ENCODE measurements at regions not wholly inside any gene's neighbourhood (a gene's known extent, or its start where the extent isn't known, plus 50 kb on each side); places are given as distances from the start of the nearest gene placed in this dataset.

DNA sequence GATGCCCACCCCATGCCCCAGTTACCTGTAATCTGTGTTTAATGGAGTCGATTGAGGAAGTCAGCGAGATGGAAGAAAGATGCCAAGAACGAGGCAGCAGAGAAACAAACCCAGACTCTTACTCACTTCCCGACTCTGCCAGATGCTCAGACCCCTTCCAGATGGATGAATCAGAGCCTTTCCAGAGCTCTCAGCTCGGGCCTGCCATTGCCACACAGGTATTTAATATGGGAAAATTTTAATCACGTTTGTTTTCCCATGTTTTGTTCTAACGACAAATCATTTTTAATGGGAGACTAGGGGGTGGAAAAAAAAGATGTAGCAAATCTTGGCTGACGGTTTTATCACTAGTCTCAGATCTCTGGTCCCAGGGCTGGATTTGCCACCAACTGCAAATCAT lies 72.5 kb upstream of the SRRM4 start:
- no peaks in the 10 kb centered on the region for H3K36me3 ChIP-seq (ENCODE audit: control insufficient read depth in 2 of 2, extremely low read depth in 1 of 2, insufficient read depth in 1 of 2, low read length in 1 of 2)
- CTCF ChIA-PET = no interaction called here
- ATAC-seq (replicated peaks in 1 of 4) (no peak), DNase-seq (no peak)
- Mint-ChIP-seq H3K27ac (no peak overlapping the region), H3K27me3 (peaks cover 0 to 2% of the 10 kb centered on the region in 2 donors), H3K4me3 (no peak overlapping the region), H3K4me1 (no peaks in the 10 kb centered on the region), H3K36me3 (no peaks in the 10 kb centered on the region), H3K9me3 (peaks cover 0 to 9% (median 5%) of the 10 kb centered on the region in 3 donors)
- no peaks in the 10 kb centered on the region for H3K4me1 ChIP-seq (ENCODE audit: control insufficient read depth in 1 of 2, extremely low read depth in 1 of 2, insufficient read depth in 2 of 2, low read length in 2 of 2)
- H3K4me3 ChIP-seq (ENCODE audit: control insufficient read depth in 1 of 2, extremely low read depth in 1 of 2, low read length in 1 of 2) = no peak overlapping the region
- H3K9me3 ChIP-seq = no peaks in the 10 kb centered on the region
- peaks cover 0 to 5% of the 10 kb centered on the region in 2 experiments for H3K27me3 ChIP-seq (replicated peaks in 1 of 2; ENCODE audit: control insufficient read depth in 2 of 2, extremely low read depth in 1 of 2, insufficient read depth in 2 of 2, low read length in 1 of 2)
- H3K27ac ChIP-seq (ENCODE audit: low read length) = no peak overlapping the region
- POLR2A ChIA-PET = no interaction called here
- 69% methylated on average over 3 of the region's 8 CpGs for WGBS (ENCODE audit: insufficient coverage)

DNA sequence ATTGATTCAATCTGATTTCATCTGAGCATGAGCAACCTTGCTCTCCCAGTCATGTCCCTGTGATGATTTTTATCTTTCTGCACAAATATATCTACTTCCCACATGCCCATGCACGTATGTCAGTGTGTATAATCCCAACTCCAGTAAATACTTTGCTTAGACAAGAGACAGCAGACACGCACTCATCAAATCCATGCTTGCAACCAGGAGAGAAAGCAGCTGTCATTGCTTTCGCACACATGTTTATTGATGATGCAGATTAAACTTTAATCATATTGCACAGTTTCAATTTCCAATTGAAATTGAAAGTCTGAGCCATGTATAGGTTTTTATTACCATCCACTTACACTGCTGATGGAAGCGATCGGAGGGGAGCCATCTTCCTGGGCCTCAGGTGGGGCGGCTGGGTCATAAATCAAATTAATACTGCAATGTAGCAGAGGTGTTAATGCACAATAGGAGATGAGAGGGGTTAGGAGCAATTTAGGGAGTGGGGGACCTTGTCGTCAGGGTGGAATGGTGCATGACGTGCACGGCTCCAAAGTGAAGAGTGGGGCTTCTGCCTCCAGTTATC lies 68.6 kb upstream of the SRRM4 start:
- H3K27ac Mint-ChIP-seq = no peak overlapping the region
- peaks cover 0 to 3% (median 2%) of the 10 kb centered on the region in 3 donors for H3K9me3 Mint-ChIP-seq
- ChIA-PET CTCF (no interaction called here), POLR2A (no interaction called here)
- Histone ChIP-seq H3K9me3 (no peaks in the 10 kb centered on the region), H3K4me3 (ENCODE audit: control insufficient read depth in 1 of 2, extremely low read depth in 1 of 2, low read length in 1 of 2) (no peak overlapping the region), H3K27ac (ENCODE audit: low read length) (no peak overlapping the region), H3K27me3 (replicated peaks in 1 of 2; ENCODE audit: control insufficient read depth in 2 of 2, extremely low read depth in 1 of 2, insufficient read depth in 2 of 2, low read length in 1 of 2) (no peaks in the 10 kb centered on the region), H3K4me1 (ENCODE audit: control insufficient read depth in 1 of 2, extremely low read depth in 1 of 2, insufficient read depth in 2 of 2, low read length in 2 of 2) (no peaks in the 10 kb centered on the region), H3K36me3 (ENCODE audit: control insufficient read depth in 2 of 2, extremely low read depth in 1 of 2, insufficient read depth in 1 of 2, low read length in 1 of 2) (no peaks in the 10 kb centered on the region)
- H3K4me3 Mint-ChIP-seq = no peak overlapping the region
- DNase-seq = no peak
- 94% methylated on average over 5 of the region's 9 CpGs for WGBS (ENCODE audit: insufficient coverage)
- no peaks in the 10 kb centered on the region for H3K4me1 Mint-ChIP-seq
- peaks cover 0 to 2% of the 10 kb centered on the region in 2 donors for H3K27me3 Mint-ChIP-seq
- ATAC-seq (replicated peaks in 1 of 4) = no peak
- H3K36me3 Mint-ChIP-seq = no peaks in the 10 kb centered on the region

DNA sequence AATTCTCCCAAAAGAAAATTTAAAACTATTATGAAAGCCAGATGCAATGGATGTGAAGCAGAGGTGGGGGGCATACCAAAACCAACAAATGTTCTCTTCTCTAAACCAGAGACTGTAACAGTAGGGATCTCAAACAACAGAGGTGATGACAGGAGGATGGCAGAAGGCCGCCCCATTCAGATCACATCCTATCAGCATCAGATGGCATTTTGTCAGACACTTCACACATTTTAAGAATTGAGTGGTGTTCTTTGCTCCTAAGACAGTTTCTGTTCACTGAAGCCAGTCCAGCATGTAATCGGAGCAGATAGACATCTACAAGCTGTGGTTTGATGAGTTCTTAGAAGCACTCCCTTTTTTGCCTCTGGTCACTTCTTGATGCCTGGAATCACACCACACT lies 59.6 kb upstream of the SRRM4 start:
- H3K9me3 Mint-ChIP-seq = peaks cover 0 to 5% (median 0%) of the 10 kb centered on the region in 3 donors
- H3K4me1 Mint-ChIP-seq = no peaks in the 10 kb centered on the region
- CTCF ChIA-PET = no interaction called here

DNA sequence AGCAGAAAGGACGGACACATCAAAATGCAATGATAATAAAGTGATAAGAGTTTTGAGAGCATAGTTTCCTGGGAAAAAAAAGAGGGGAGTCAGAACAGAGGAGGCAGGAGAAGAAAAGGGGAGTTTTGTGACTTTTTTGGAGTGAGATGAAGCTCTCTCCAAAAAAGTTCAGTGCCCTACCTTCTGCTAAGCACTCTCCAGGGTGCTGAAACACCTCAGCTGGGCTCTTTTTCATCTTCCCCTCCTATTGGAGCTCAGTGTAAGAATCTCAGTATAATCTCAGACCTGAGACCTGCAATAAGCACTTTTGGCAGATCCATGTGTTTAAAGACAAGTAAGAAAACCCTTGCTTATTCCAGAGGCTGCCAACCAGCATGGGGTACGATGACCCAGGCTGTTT lies 58.9 kb upstream of the SRRM4 start:
- Histone ChIP-seq H3K36me3 (ENCODE audit: control insufficient read depth in 2 of 2, extremely low read depth in 1 of 2, insufficient read depth in 1 of 2, low read length in 1 of 2) (no peaks in the 10 kb centered on the region), H3K4me3 (ENCODE audit: control insufficient read depth in 1 of 2, extremely low read depth in 1 of 2, low read length in 1 of 2) (no peak overlapping the region), H3K4me1 (ENCODE audit: control insufficient read depth in 1 of 2, extremely low read depth in 1 of 2, insufficient read depth in 2 of 2, low read length in 2 of 2) (no peaks in the 10 kb centered on the region), H3K9me3 (no peaks in the 10 kb centered on the region), H3K27ac (ENCODE audit: low read length) (no peak overlapping the region), H3K27me3 (replicated peaks in 1 of 2; ENCODE audit: control insufficient read depth in 2 of 2, extremely low read depth in 1 of 2, insufficient read depth in 2 of 2, low read length in 1 of 2) (no peaks in the 10 kb centered on the region)
- Mint-ChIP-seq H3K27ac (no peak overlapping the region), H3K4me1 (no peaks in the 10 kb centered on the region), H3K4me3 (no peak overlapping the region), H3K9me3 (peaks cover 0 to 5% (median 4%) of the 10 kb centered on the region in 3 donors), H3K27me3 (peaks cover 0 to 3% of the 10 kb centered on the region in 2 donors), H3K36me3 (no peaks in the 10 kb centered on the region)
- ChIA-PET CTCF (interaction anchor here in 1 of 2 donors (0.6 kb wide), 1 partner anchor 27 kb away, joined by 3 read pairs; no protein-coding TSS in a partner anchor), POLR2A (no interaction called here)
- WGBS (ENCODE audit: insufficient coverage) = no CpG with 5 or more reads among the region's 2 CpGs
- no peak for DNase-seq
- no peak for ATAC-seq (replicated peaks in 1 of 4)

More for the DNA sequence above, 59.6 kb upstream of the SRRM4 start:
- POLR2A ChIA-PET = no interaction called here
- no peak overlapping the region for H3K27ac Mint-ChIP-seq
- Histone ChIP-seq H3K4me3 (ENCODE audit: control insufficient read depth in 1 of 2, extremely low read depth in 1 of 2, low read length in 1 of 2) (no peak overlapping the region), H3K36me3 (ENCODE audit: control insufficient read depth in 2 of 2, extremely low read depth in 1 of 2, insufficient read depth in 1 of 2, low read length in 1 of 2) (no peaks in the 10 kb centered on the region), H3K27me3 (replicated peaks in 1 of 2; ENCODE audit: control insufficient read depth in 2 of 2, extremely low read depth in 1 of 2, insufficient read depth in 2 of 2, low read length in 1 of 2) (no peaks in the 10 kb centered on the region), H3K27ac (ENCODE audit: low read length) (no peak overlapping the region), H3K9me3 (no peaks in the 10 kb centered on the region), H3K4me1 (ENCODE audit: control insufficient read depth in 1 of 2, extremely low read depth in 1 of 2, insufficient read depth in 2 of 2, low read length in 2 of 2) (no peaks in the 10 kb centered on the region)
- no peak for DNase-seq
- no peaks in the 10 kb centered on the region for H3K36me3 Mint-ChIP-seq
- ATAC-seq (replicated peaks in 1 of 4) = no peak
- no peak overlapping the region for H3K4me3 Mint-ChIP-seq
- peaks cover 0 to 3% of the 10 kb centered on the region in 2 donors for H3K27me3 Mint-ChIP-seq
- WGBS (ENCODE audit: insufficient coverage) = no CpG with 5 or more reads among the region's 2 CpGs

DNA sequence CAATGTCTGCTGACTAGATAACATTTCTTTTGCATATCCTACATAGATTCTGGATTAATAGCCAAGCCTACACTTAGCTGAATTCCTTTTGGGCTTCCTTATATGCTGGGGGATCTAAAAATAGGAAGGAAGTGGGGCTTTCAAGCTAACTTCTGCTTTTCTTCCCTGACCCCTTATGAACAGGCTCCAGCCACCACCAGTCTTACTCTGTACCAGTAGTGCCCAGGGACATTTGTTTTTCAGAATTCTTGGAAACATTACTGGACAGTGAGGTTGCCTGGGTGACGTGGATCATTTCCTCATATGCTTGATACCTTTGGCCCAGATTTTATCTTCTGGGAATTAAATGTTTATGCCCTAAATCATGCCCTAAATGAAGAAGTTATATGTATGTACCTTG lies 55.9 kb upstream of the SRRM4 start:
- no peak overlapping the region for H3K27ac Mint-ChIP-seq
- no peaks in the 10 kb centered on the region for H3K36me3 Mint-ChIP-seq
- H3K4me3 ChIP-seq (ENCODE audit: control insufficient read depth in 1 of 2, extremely low read depth in 1 of 2, low read length in 1 of 2) = no peak overlapping the region
- WGBS (ENCODE audit: insufficient coverage) = 25% methylated on average over 1 of the region's 1 CpG
- ATAC-seq (replicated peaks in 1 of 4) (no peak), DNase-seq (no peak)
- ChIA-PET CTCF (no interaction called here), POLR2A (no interaction called here)
- H3K9me3 ChIP-seq = no peaks in the 10 kb centered on the region
- H3K4me1 ChIP-seq (ENCODE audit: control insufficient read depth in 1 of 2, extremely low read depth in 1 of 2, insufficient read depth in 2 of 2, low read length in 2 of 2) = no peaks in the 10 kb centered on the region
- no peaks in the 10 kb centered on the region for H3K4me1 Mint-ChIP-seq
- H3K9me3 Mint-ChIP-seq = peaks cover 0 to 17% (median 14%) of the 10 kb centered on the region in 3 donors
- H3K27ac ChIP-seq (ENCODE audit: low read length) = no peak overlapping the region
- no peaks in the 10 kb centered on the region for H3K27me3 ChIP-seq (replicated peaks in 1 of 2; ENCODE audit: control insufficient read depth in 2 of 2, extremely low read depth in 1 of 2, insufficient read depth in 2 of 2, low read length in 1 of 2)
- H3K27me3 Mint-ChIP-seq = peaks cover 3 to 5% of the 10 kb centered on the region in 2 donors
- H3K36me3 ChIP-seq (ENCODE audit: control insufficient read depth in 2 of 2, extremely low read depth in 1 of 2, insufficient read depth in 1 of 2, low read length in 1 of 2) = no peaks in the 10 kb centered on the region
- H3K4me3 Mint-ChIP-seq = no peak overlapping the region

DNA sequence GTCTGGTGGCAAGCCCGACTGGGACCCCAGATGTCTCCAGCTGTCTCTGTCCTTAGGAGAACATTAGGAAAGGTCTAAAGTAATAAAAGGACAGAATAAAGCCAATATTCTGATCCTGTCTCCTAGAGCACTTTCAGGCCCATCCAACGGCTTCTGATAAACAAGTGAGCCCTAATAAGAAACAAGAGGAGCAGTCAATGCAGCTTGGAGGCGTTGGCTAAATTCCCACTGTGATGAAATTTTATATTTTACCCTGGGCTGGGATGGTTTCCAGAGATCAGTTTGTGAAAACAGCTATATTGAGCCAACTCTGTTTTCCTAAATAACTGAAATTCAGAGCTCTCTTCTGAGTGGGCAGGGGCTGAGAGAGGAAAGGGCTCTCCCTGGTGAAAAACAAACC lies 55.5 kb upstream of the SRRM4 start:
- no peaks in the 10 kb centered on the region for H3K4me1 Mint-ChIP-seq
- no peaks in the 10 kb centered on the region for H3K9me3 ChIP-seq
- DNase-seq (no peak), ATAC-seq (replicated peaks in 1 of 4) (no peak)
- ChIA-PET CTCF (no interaction called here), POLR2A (no interaction called here)
- WGBS (ENCODE audit: insufficient coverage) = 57% methylated on average over 1 of the region's 3 CpGs
- peaks cover 0 to 17% (median 14%) of the 10 kb centered on the region in 3 donors for H3K9me3 Mint-ChIP-seq
- H3K36me3 ChIP-seq (ENCODE audit: control insufficient read depth in 2 of 2, extremely low read depth in 1 of 2, insufficient read depth in 1 of 2, low read length in 1 of 2) = no peaks in the 10 kb centered on the region
- no peak overlapping the region for H3K4me3 Mint-ChIP-seq
- H3K4me1 ChIP-seq (ENCODE audit: control insufficient read depth in 1 of 2, extremely low read depth in 1 of 2, insufficient read depth in 2 of 2, low read length in 2 of 2) = no peaks in the 10 kb centered on the region
- no peaks in the 10 kb centered on the region for H3K27me3 ChIP-seq (replicated peaks in 1 of 2; ENCODE audit: control insufficient read depth in 2 of 2, extremely low read depth in 1 of 2, insufficient read depth in 2 of 2, low read length in 1 of 2)
- peaks cover 3 to 5% of the 10 kb centered on the region in 2 donors for H3K27me3 Mint-ChIP-seq
- no peaks in the 10 kb centered on the region for H3K36me3 Mint-ChIP-seq
- H3K4me3 ChIP-seq (ENCODE audit: control insufficient read depth in 1 of 2, extremely low read depth in 1 of 2, low read length in 1 of 2) = no peak overlapping the region
- H3K27ac Mint-ChIP-seq = no peak overlapping the region
- H3K27ac ChIP-seq (ENCODE audit: low read length) = no peak overlapping the region

Data from T-cell (primary cell).